ENCODE measurements at regions not wholly inside any gene's neighbourhood (a gene's known extent, or its start where the extent isn't known, plus 50 kb on each side); places are given as distances from the start of the nearest gene placed in this dataset.

- TF ChIP-seq, protein P1, sequence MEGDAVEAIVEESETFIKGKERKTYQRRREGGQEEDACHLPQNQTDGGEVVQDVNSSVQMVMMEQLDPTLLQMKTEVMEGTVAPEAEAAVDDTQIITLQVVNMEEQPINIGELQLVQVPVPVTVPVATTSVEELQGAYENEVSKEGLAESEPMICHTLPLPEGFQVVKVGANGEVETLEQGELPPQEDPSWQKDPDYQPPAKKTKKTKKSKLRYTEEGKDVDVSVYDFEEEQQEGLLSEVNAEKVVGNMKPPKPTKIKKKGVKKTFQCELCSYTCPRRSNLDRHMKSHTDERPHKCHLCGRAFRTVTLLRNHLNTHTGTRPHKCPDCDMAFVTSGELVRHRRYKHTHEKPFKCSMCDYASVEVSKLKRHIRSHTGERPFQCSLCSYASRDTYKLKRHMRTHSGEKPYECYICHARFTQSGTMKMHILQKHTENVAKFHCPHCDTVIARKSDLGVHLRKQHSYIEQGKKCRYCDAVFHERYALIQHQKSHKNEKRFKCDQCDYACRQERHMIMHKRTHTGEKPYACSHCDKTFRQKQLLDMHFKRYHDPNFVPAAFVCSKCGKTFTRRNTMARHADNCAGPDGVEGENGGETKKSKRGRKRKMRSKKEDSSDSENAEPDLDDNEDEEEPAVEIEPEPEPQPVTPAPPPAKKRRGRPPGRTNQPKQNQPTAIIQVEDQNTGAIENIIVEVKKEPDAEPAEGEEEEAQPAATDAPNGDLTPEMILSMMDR (IDR thresholded peaks at IDR 0.05): no peak
- no peak for TF ChIP-seq EZH2 (IDR thresholded peaks at IDR 0.05; ENCODE audit: borderline replicate concordance, insufficient read depth, low read depth, low read length, poor library complexity, severe bottlenecking)
These were observed 83.0 kb upstream of the CXCL12 start for GRCh38 chr10:44467900-44468299.

Data from B cell (primary cell).